Astrocyte of the cerebellum (primary cell): ENCODE measurements at regions not wholly inside any gene's neighbourhood (a gene's known extent, or its start where the extent isn't known, plus 50 kb on each side); places are given as distances from the start of the nearest gene placed in this dataset.

Source experiments
- DNase-seq: peaks from one replicate; pipeline ENCODE4 v3.0.0-alpha.2; 2011; ENCODE audit warnings: low read depth
- H3K4me3 ChIP-seq: 2 replicates; pipeline ENCODE4 v1.5.1; 2011; ENCODE audit warnings: mild to moderate bottlenecking, low read depth, low read length, moderate library complexity
- CTCF ChIP-seq: IDR thresholded peaks from 2 replicates; pipeline ENCODE4 v1.5.1; 2012; ENCODE audit warnings: low read length, low read depth, moderate library complexity, mild to moderate bottlenecking; ENCODE audit errors: missing control alignments
- in situ Hi-C: cut with HindIII; loops from 2 replicates; pipeline ENCODE4 v1.10.0; 2017; ENCODE audit warnings: low sequenced_read_pairs

- no peak for DNase-seq
- no peak overlapping the region for H3K4me3 ChIP-seq
- TF ChIP-seq CTCF, result no peak
- in situ Hi-C loops, result no loop called here
Measured at GRCh38 chr16:54473226-54473993, 186.8 kb upstream of the IRX3 start.

GRCh38 chr16:54467398-54467797, 180.8 kb upstream of the IRX3 start:
- no peak for DNase-seq
- in situ Hi-C loops, result no loop called here
- TF ChIP-seq CTCF, result no peak
- no peak overlapping the region for H3K4me3 ChIP-seq

GRCh38 chr16:54466233-54466632, 179.6 kb upstream of the IRX3 start:
- no peak for TF ChIP-seq CTCF
- in situ Hi-C loops, result no loop called here
- no peak for DNase-seq
- no peak overlapping the region for H3K4me3 ChIP-seq

GRCh38 chr16:54465063-54465462, 178.5 kb upstream of the IRX3 start:
- DNase-seq, result no peak
- no peak for TF ChIP-seq CTCF
- no peak overlapping the region for H3K4me3 ChIP-seq
- in situ Hi-C loops, result no loop called here

GRCh38 chr16:54462771-54463170, 176.2 kb upstream of the IRX3 start:
- DNase-seq, result no peak
- in situ Hi-C loops, result no loop called here
- TF ChIP-seq CTCF, result no peak
- no peak overlapping the region for H3K4me3 ChIP-seq

GRCh38 chr16:54462151-54462651, 175.6 kb upstream of the IRX3 start:
- in situ Hi-C loops, result no loop called here
- DNase-seq, result peak; percentile 69
- no peak overlapping the region for H3K4me3 ChIP-seq
- no peak for TF ChIP-seq CTCF
